DND-41 (cell line): ENCODE measurements at regions not wholly inside any gene's neighbourhood (a gene's known extent, or its start where the extent isn't known, plus 50 kb on each side); places are given as distances from the start of the nearest gene placed in this dataset.

Experiments used
- ATAC-seq: fragments of 200-7000 bp; cut with Tn5 transposase; 3 replicates; pipeline ENCODE4 v1.9.1; 2021; ENCODE audit warnings: low read depth; ENCODE audit not compliant: insufficient read depth
- DNase-seq: peaks from one replicate; pipeline ENCODE4 v3.0.0-alpha.2; 2020
- H2AFZ ChIP-seq: 2 replicates; pipeline ENCODE4 v1.6.0; 2012; ENCODE audit warnings: low read depth, low read length
- H3K27ac ChIP-seq: 2 replicates; pipeline ENCODE4 v1.5.1; 2012; ENCODE audit warnings: low read length, inconsistent platforms
- H3K27me3 ChIP-seq: fragments of 200-600 bp; sonication (generic); 2 replicates; pipeline ENCODE4 v1.6.0; 2012; ENCODE audit warnings: low read length, mild to moderate bottlenecking, inconsistent platforms; ENCODE audit not compliant: insufficient read depth, poor library complexity
- H3K36me3 ChIP-seq: 2 replicates; pipeline ENCODE4 v1.5.1; 2012; ENCODE audit warnings: low read length, inconsistent platforms; ENCODE audit not compliant: insufficient read depth
- H3K4me1 ChIP-seq: 2 replicates; pipeline ENCODE4 v1.5.1; 2012; ENCODE audit warnings: mild to moderate bottlenecking, low read length; ENCODE audit not compliant: insufficient read depth
- H3K4me2 ChIP-seq: 2 replicates; pipeline ENCODE4 v1.6.0; 2012; ENCODE audit warnings: mild to moderate bottlenecking, moderate library complexity, low read length, inconsistent platforms; ENCODE audit not compliant: insufficient read depth
- H3K4me3 ChIP-seq, 2 experiments: fragments of 200-600 bp in 1 of 2; shearing (Covaris generic) in 1 of 2; 2 replicates each; pipeline ENCODE4 v1.5.1; 2012 to 2016; ENCODE audit warnings: inconsistent platforms in 2 of 2, low read length in 2 of 2, mild to moderate bottlenecking in 2 of 2, low read depth in 1 of 2, moderate library complexity in 1 of 2
- H3K79me2 ChIP-seq: 2 replicates; pipeline ENCODE4 v1.6.0; 2012; ENCODE audit warnings: low read length, inconsistent platforms; ENCODE audit not compliant: insufficient read depth
- H3K9ac ChIP-seq: 2 replicates; pipeline ENCODE4 v1.6.0; 2012; ENCODE audit warnings: low read depth, mild to moderate bottlenecking, inconsistent platforms, low read length, moderate library complexity
- H3K9me3 ChIP-seq: 2 replicates; pipeline ENCODE4 v1.5.1; 2012; ENCODE audit warnings: low read length, moderate library complexity, mild to moderate bottlenecking, inconsistent platforms; ENCODE audit not compliant: insufficient read depth, severe bottlenecking
- H4K20me1 ChIP-seq: 2 replicates; pipeline ENCODE4 v1.6.0; 2012; ENCODE audit warnings: low read length; ENCODE audit not compliant: insufficient read depth
- CTCF ChIP-seq: IDR thresholded peaks from 2 replicates; pipeline ENCODE4 v1.5.1; 2012; ENCODE audit warnings: borderline replicate concordance, low read length, moderate library complexity, mild to moderate bottlenecking; ENCODE audit not compliant: poor library complexity, severe bottlenecking; ENCODE audit errors: extremely low read depth
- EZH2 ChIP-seq: IDR thresholded peaks from 3 replicates; pipeline ENCODE4 v1.6.1; 2012; ENCODE audit warnings: borderline replicate concordance, low read depth, mild to moderate bottlenecking, moderate library complexity, low read length, inconsistent platforms; ENCODE audit not compliant: severe bottlenecking

- Histone ChIP-seq H3K4me1 (no peaks in the 10 kb centered on the region), H3K4me3 (no peak overlapping the region), H3K27me3 (no peaks in the 10 kb centered on the region), H3K4me2 (no peak overlapping the region), H3K9ac (no peak overlapping the region), H3K79me2 (no peaks in the 10 kb centered on the region), H3K27ac (no peak overlapping the region), H3K36me3 (no peaks in the 10 kb centered on the region), H4K20me1 (no peaks in the 10 kb centered on the region), H3K9me3 (no peaks in the 10 kb centered on the region), H2AFZ (no peak overlapping the region)
- no peak for ATAC-seq
- TF ChIP-seq CTCF (no peak), EZH2 (no peak)
- no peak for DNase-seq
Observed at GRCh38 chr13:61774903-61775302, 359.3 kb upstream of the PCDH20 start.

DNA sequence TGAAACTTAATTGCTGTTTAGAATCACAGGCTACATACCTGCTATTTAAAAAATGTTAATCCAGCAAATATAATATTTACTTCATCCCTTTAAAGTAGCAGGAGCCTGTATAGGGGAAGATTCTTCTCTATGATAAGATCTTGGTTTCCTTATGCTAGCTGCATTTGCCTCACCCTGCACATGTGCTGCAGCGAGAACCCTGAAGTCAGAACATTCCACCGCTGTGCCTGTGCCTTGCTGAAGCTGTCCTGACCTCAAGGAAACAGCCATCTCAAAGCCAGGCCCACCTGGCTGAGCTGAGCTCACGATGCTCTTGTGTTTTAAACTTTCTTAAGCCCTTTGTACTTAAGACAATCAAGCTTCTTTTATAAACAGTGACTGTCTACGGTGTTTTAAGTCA, 355.0 kb upstream of the PCDH20 start:
- Histone ChIP-seq H4K20me1 (no peaks in the 10 kb centered on the region), H3K36me3 (no peaks in the 10 kb centered on the region), H3K79me2 (no peaks in the 10 kb centered on the region), H2AFZ (no peak overlapping the region), H3K27ac (no peak overlapping the region), H3K4me2 (no peak overlapping the region), H3K9me3 (no peaks in the 10 kb centered on the region), H3K4me3 (no peak overlapping the region), H3K27me3 (no peaks in the 10 kb centered on the region), H3K9ac (no peak overlapping the region), H3K4me1 (no peaks in the 10 kb centered on the region)
- ATAC-seq (no peak), DNase-seq (no peak)
- TF ChIP-seq CTCF = no peak

- Histone ChIP-seq H3K27ac (no peak overlapping the region), H3K27me3 (no peaks in the 10 kb centered on the region), H2AFZ (no peak overlapping the region), H4K20me1 (no peaks in the 10 kb centered on the region), H3K4me1 (no peaks in the 10 kb centered on the region), H3K9me3 (no peaks in the 10 kb centered on the region), H3K4me3 (no peak overlapping the region), H3K79me2 (no peaks in the 10 kb centered on the region), H3K4me2 (no peak overlapping the region), H3K36me3 (no peaks in the 10 kb centered on the region), H3K9ac (no peak overlapping the region)
- ATAC-seq = no peak
- no peak for TF ChIP-seq EZH2
- no peak for TF ChIP-seq CTCF
- no peak for DNase-seq
Observed at GRCh38 chr13:61768175-61768574, 352.5 kb upstream of the PCDH20 start.

GRCh38 chr13:61766667-61767058, 351.0 kb upstream of the PCDH20 start:
- Histone ChIP-seq H3K79me2 (no peaks in the 10 kb centered on the region), H3K36me3 (no peaks in the 10 kb centered on the region), H3K4me1 (no peaks in the 10 kb centered on the region), H3K4me2 (no peak overlapping the region), H3K9me3 (no peaks in the 10 kb centered on the region), H3K27ac (no peak overlapping the region), H3K27me3 (no peaks in the 10 kb centered on the region), H2AFZ (no peak overlapping the region), H3K9ac (no peak overlapping the region), H3K4me3 (no peak overlapping the region), H4K20me1 (no peaks in the 10 kb centered on the region)
- TF ChIP-seq EZH2 (no peak), CTCF (no peak)
- DNase-seq (no peak), ATAC-seq (no peak)
